Spleen (tissue), 7 donors: ENCODE measurements at regions not wholly inside any gene's neighbourhood (a gene's known extent, or its start where the extent isn't known, plus 50 kb on each side); places are given as distances from the start of the nearest gene placed in this dataset.

Experiments
- POLR2A ChIP-seq, 3 donors: fragments of 450-650 bp; IDR thresholded peaks; one replicate each; pipeline ENCODE4 v1.5.1; 2017; ENCODE audit warnings: antibody characterized with exemption in 3 of 3, mild to moderate bottlenecking in 1 of 3
- POLR2AphosphoS5 ChIP-seq, 3 donors: sonication (generic); formaldehyde crosslinking; IDR thresholded peaks; one replicate each; pipeline ENCODE4 v1.5.1; 2017; ENCODE audit warnings: antibody characterized with exemption in 3 of 3
- TF ChIP-seq, protein P1 (sequence below), 11 experiments: fragments of 200-600 bp in 7 of 11; fragments of 450-650 bp in 4 of 11; sonication (generic) in 4 of 11; IDR thresholded peaks in 8 of 11; conservative IDR thresholded peaks in 3 of 11; 1 replicate in 7 of 11; 2 replicates in 4 of 11; pipeline versions ENCODE4 v1.4.0 to v1.8.0; 2016 to 2021; ENCODE audit warnings: antibody characterized with exemption in 11 of 11, inconsistent platforms in 4 of 11, mild to moderate bottlenecking in 1 of 11
- donor health status: DM: no; HTN: no; CAD: no; lungs with moderate emphysema.
- donor health status: DM: no; HTN: no; CAD: no.
- donor health status: DM: no; HTN: no; CAD: no.

DNA sequence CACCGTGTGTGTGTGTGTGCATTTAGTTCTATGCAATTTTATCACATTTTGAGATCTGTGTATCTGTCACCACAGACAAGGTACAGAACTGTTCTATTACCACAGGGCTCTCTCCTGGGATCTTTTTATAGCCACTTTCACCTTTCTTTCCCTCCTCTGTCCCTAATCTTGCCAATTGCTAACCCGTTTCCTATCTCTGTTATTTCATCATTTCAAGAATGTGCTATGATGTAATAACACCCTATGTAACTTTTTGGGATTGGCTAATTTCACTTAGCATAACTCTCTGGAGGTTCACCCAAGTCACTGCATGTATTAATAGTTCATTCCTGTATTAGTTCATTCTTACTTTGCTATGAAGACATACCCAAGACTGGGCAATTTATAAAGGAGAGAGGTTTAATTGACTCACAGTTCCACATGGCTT is 657.7 kb downstream of the QKI start:
- TF ChIP-seq POLR2A (IDR thresholded peaks at IDR 0.05) (no peak), POLR2AphosphoS5 (IDR thresholded peaks at IDR 0.05) (no peak)
- TF ChIP-seq, protein P1, sequence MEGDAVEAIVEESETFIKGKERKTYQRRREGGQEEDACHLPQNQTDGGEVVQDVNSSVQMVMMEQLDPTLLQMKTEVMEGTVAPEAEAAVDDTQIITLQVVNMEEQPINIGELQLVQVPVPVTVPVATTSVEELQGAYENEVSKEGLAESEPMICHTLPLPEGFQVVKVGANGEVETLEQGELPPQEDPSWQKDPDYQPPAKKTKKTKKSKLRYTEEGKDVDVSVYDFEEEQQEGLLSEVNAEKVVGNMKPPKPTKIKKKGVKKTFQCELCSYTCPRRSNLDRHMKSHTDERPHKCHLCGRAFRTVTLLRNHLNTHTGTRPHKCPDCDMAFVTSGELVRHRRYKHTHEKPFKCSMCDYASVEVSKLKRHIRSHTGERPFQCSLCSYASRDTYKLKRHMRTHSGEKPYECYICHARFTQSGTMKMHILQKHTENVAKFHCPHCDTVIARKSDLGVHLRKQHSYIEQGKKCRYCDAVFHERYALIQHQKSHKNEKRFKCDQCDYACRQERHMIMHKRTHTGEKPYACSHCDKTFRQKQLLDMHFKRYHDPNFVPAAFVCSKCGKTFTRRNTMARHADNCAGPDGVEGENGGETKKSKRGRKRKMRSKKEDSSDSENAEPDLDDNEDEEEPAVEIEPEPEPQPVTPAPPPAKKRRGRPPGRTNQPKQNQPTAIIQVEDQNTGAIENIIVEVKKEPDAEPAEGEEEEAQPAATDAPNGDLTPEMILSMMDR (IDR thresholded peaks at IDR 0.05 in 8 of 11, conservative IDR thresholded peaks at IDR 0.05 in 3 of 11), result no peak
